GM18499 (cell line): ENCODE measurements at regions not wholly inside any gene's neighbourhood (a gene's known extent, or its start where the extent isn't known, plus 50 kb on each side); places are given as distances from the start of the nearest gene placed in this dataset.
"Not testable (repeated sequence)": the region's sequence is repeated elsewhere in the genome, so short reads cannot be mapped to it uniquely, and the experiment has no call there.

Experiments
- ATAC-seq: cut with Tn5 transposase; IDR thresholded peaks from one replicate; pipeline ENCODE4 v1.9.1; 2021; ENCODE audit warnings: moderate number of reproducible peaks; ENCODE audit not compliant: insufficient read depth, unreplicated experiment

DNA sequence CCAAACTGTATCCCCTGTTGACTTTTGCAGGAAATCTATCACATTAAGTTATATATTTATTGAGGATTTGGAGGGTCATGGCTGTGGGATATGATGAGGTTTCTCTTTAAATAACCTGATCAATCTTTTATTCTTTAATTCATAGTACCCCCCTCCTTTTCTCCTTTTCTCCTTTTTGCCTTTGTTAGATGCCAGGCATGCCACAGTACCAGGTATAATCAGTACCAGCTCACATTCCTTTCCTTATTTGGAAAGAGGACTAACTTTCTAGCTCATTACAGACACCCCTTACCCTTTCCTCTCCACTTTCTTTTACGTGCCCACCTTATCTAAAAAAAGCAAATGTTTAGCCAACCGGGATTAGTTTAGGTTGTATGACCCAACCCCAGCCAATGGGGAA is 326.4 kb upstream of the NAALADL2 start:
- ATAC-seq, result no peak

GRCh38 chr3:174533286-174533685 is 325.8 kb upstream of the NAALADL2 start:
- no peak for ATAC-seq

DNA sequence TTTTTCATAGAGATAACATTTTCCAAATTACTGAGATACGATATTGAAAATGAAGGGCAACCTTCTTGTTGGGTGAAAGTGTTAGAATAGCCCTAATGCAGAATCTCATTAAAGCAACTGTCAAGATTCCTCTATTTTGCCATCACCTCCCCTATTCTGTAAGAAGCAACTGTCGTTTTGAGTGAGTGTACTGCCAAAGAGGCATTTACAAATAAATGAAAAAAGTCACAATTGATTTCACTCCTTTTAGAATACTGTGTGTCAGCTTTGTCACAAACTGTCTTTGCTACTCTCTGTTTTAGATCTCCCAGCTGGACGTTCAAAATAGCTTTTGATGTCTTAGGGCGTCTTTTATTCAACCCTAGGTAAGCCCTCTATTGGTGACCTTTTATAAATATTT is 322.8 kb upstream of the NAALADL2 start:
- ATAC-seq, result no peak

DNA sequence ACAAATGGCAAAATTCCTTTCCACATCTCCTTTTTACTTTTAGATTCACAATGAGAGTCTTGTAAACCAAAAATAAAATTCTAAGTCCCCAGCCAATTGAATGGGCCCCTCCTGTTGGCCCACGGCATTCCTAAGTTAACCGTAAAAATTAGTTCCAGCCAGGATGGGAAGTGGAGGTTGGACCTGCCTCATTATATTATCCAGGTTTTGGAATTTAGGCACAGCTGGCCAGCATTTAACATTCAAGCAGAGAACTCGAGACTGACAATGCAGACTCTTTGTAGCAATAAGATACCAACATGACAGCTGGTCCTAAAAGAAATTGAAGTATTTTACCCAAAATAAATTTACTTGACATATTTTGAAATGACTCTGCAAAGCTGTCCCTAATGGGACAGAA is 321.0 kb upstream of the NAALADL2 start:
- no peak for ATAC-seq

GRCh38 chr3:174540116-174540908 is 318.8 kb upstream of the NAALADL2 start:
- ATAC-seq, result no peak

DNA sequence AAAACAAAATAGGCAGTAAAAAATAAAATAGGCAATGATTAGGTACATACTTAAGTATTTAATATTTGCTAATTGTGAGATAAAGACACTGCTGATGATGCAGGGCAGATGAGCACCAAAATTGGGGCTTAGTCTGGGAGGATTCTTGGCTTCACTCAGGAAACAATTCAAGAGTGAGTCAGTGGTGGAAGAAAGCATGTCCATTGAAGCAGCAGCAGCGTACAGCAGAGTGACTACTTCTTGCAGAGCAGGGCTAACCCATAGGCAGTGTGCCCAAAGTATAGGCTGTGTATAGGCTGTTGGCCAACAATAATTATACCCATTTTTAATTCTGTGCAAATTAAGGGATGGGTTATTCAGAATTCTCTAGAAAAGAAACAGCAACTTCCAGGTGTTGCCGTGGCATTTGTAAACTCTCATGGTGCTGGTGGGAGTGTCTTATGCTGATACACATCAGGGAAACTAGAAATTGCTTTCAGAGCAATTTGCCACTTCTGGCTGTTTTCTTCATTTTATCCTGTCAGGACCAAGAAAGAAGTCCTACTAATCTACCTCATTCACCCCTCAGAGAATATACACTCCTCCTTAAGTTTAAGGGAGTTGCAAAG is 317.3 kb upstream of the NAALADL2 start:
- no peak for ATAC-seq

- no peak for ATAC-seq
These were observed 311.2 kb upstream of the NAALADL2 start for GRCh38 chr3:174547801-174548435.

- no peak for ATAC-seq
These were observed 310.1 kb upstream of the NAALADL2 start for GRCh38 chr3:174548841-174549623.

DNA sequence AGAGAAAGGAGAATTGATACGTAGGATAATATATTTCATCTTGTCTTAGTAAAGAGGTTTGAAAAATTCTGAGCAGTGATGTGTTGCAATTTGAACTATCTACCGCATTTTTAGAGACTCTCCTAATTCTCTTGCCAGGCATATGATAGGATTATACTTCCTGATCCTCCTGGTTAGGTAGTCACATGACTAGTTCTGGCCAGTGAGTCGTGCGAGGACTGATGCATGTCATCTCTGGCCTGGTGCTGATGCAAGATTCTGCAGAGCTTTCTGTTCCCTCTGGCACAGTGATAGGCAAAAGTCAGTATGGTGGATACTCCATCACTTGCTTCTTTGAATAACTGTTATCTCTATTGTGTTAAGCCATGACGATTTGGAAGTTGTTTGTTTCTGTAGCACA is 277.6 kb upstream of the NAALADL2 start:
- ATAC-seq, result no peak

GRCh38 chr3:174583396-174583795 is 275.7 kb upstream of the NAALADL2 start:
- ATAC-seq, result no peak

DNA sequence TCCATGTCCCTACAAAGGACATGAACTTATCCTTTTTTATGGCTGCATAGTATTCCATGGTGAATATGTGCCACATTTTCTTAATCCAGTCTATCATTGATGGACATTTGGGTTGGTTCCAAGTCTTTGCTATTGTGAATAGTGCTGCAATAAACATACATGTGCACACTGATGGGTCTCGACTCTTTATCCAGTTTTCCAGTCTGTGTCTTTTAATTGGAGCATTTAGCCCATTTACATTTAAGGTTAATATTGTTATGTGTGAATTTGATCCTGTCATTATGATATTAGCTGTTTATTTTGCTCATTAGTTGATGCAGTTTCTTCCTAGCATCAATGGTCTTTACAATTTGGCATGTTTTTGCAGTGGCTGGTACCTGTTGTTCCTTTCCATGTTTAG is 272.0 kb upstream of the NAALADL2 start:
- not testable (repeated sequence) for ATAC-seq

DNA sequence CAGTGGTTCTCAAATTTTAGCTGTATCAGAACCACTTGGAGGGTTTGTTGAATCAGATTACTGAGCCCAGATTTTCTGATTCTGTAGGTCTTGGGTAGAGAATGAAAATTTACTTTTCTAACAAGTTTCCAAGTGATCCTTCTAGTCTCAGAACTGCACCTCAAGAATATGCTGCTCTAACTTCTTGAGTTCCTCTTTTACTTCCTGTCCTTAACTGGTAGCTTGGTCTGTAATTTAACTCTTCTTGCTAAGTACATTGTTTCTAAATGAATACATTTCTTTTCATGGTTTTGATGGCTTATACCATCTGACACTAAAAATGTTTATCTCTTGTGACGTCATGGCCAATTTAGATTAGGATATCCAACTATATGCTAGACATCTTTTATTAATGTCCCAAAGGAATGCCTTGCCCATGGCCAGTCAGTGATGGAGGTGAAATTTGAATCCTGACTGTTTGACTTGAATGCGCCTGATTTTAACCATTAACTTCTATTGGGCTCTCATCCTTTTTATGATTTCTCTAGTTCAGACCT is 262.6 kb upstream of the NAALADL2 start:
- ATAC-seq, result no peak

DNA sequence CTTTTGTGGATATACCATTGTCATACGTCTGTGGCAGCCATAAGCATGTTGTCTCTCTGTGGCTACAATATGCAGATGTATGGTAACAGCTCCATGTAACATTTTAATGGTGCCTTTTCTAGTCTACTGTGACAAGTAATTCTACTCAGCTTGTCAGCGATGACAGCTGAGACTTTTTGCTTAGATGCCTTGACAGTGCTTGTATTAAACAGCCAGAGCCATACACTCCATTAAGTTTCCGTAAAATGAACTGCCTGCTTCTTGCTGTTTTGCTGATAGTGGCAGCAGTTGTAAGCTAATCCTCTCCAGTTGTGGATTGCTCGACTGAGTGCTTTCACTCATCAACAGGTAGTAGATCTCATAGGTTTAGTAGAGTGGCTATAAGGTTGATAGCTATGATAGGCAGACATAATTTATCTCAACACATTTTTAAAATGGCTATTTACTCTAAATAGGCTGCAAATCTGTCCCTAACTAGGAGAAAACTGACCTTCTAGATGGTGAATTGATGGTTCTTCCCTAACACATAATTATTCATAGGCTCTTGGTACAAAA is 260.2 kb upstream of the NAALADL2 start:
- ATAC-seq, result no peak

- ATAC-seq, result no peak
These were observed 246.0 kb upstream of the NAALADL2 start for GRCh38 chr3:174613173-174613572.

GRCh38 chr3:174614036-174614435 is 245.1 kb upstream of the NAALADL2 start:
- ATAC-seq, result no peak

DNA sequence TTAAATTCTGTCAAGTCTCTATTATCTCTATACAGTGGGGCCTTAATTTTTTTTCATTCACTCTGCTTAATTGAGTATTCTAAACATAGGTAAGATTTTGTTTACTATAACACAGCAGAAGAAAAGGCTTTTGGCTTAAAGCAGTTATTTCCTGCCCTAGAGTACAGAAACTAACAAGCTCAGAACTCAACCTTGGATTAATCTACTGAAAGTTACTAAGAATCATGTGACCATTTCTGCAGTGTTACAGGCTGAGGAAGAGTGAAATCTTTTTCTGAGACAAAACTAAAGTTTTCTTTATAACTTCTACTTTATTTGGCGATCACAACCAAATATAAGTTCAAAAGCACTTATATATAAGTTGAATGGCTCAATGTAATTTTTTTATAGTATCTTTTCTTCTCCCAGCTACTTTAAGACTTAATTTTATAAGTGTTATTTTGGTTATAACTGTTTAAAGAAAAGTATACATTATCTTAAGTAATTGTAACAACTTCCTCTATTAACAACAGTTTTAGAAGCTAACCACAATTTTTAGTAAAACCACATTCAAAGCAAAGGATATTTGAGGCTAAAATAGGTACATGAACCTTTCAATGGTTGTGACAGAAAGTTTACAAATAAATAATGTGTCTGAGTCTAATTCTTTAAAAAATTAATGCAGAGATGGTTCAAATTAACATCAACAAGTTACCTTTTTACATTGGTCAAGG is 240.6 kb upstream of the NAALADL2 start:
- ATAC-seq, result no peak

GRCh38 chr3:174619239-174619638 is 239.9 kb upstream of the NAALADL2 start:
- no peak for ATAC-seq

GRCh38 chr3:174620138-174620537 is 239.0 kb upstream of the NAALADL2 start:
- ATAC-seq, result no peak

GRCh38 chr3:174620855-174621472 is 238.2 kb upstream of the NAALADL2 start:
- ATAC-seq, result no peak
